ENCODE measurements at regions not wholly inside any gene's neighbourhood (a gene's known extent, or its start where the extent isn't known, plus 50 kb on each side); places are given as distances from the start of the nearest gene placed in this dataset.

DNA sequence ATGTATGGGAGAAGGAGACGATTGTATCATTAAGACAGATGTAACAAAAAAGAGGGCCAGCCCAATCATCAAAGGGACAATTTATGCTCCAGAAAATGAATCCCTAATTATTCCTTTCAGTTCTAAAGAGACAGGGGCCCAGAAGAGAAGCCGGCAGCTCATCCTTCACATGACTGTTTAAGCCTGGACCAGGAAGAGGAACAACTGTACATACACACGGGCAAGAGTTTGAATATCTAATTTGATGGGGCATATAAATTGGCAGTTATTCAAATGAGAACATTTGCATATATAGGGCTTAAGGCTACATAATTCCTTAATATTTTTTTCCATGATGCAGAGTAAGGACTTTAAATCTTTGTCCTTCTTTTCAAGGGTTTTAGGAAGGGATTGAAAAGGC, 232.3 kb downstream of the TLE3 start:
- Histone ChIP-seq H3K36me3 (ENCODE audit: control insufficient read depth in 3 of 3, insufficient read depth in 2 of 3, low read depth in 1 of 3, low read length in 3 of 3) (no peaks in the 10 kb centered on the region), H3K27me3 (ENCODE audit: control insufficient read depth in 3 of 3, insufficient read depth in 3 of 3, low read length in 3 of 3) (no peaks in the 10 kb centered on the region), H3K4me3 (ENCODE audit: low read depth in 1 of 3, low read length in 3 of 3) (no peak overlapping the region), H3K4me1 (ENCODE audit: control insufficient read depth in 3 of 3, insufficient read depth in 2 of 3, low read depth in 1 of 3, low read length in 2 of 3) (peaks cover 0 to 11% (median 0%) of the 10 kb centered on the region in 3 donors), H3K9me3 (ENCODE audit: control insufficient read depth in 2 of 2, insufficient read depth in 1 of 2, low read depth in 1 of 2, low read length in 1 of 2) (peaks cover 0 to 3% of the 10 kb centered on the region in 2 donors), H3K27ac (ENCODE audit: low read depth in 1 of 3, low read length in 2 of 3) (no peak overlapping the region)
- DNase-seq = no peak
- FAIRE-seq = no peak
- 85 to 90% (median 90%) methylated on average over 3 of the region's 3 CpGs for WGBS, 3 donors

DNA sequence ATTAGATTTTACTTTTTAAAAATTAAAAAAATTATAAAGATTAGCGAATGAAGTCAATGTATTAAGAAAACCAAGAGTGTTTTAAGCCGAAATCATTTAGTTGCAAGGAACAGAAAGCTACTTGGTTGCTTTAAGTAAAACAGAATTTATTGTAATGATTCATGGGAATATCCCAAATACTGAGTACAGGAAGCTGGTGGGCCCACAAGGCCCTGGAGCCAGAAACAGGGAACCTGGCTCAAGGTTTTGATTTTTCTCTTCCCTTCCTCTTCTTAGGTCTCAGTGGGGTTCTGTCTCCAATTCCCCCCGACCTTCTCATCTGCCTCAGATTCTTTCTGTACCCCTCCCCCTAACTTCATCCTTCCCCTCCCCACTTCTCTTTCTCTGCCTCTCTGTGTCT, 229.0 kb downstream of the TLE3 start:
- no peaks in the 10 kb centered on the region for H3K36me3 ChIP-seq (ENCODE audit: control insufficient read depth in 3 of 3, insufficient read depth in 2 of 3, low read depth in 1 of 3, low read length in 3 of 3)
- H3K27me3 ChIP-seq (ENCODE audit: control insufficient read depth in 3 of 3, insufficient read depth in 3 of 3, low read length in 3 of 3) = no peaks in the 10 kb centered on the region
- FAIRE-seq (no peak), DNase-seq (no peak)
- peaks cover 0 to 11% (median 0%) of the 10 kb centered on the region in 3 donors for H3K4me1 ChIP-seq (ENCODE audit: control insufficient read depth in 3 of 3, insufficient read depth in 2 of 3, low read depth in 1 of 3, low read length in 2 of 3)
- H3K27ac ChIP-seq (ENCODE audit: low read depth in 1 of 3, low read length in 2 of 3) = no peak overlapping the region
- H3K9me3 ChIP-seq (ENCODE audit: control insufficient read depth in 2 of 2, insufficient read depth in 1 of 2, low read depth in 1 of 2, low read length in 1 of 2) = peaks cover 0 to 10% of the 10 kb centered on the region in 2 donors
- no peak overlapping the region for H3K4me3 ChIP-seq (ENCODE audit: low read depth in 1 of 3, low read length in 3 of 3)
- WGBS, 3 donors = 72 to 87% (median 73%) methylated on average over 3 of the region's 3 CpGs

- H3K27ac ChIP-seq (ENCODE audit: low read depth in 1 of 3, low read length in 2 of 3) = no peak overlapping the region
- FAIRE-seq = no peak
- peaks cover 0 to 11% (median 0%) of the 10 kb centered on the region in 3 donors for H3K4me1 ChIP-seq (ENCODE audit: control insufficient read depth in 3 of 3, insufficient read depth in 2 of 3, low read depth in 1 of 3, low read length in 2 of 3)
- 13 to 29% (median 14%) methylated on average over 2 of the region's 2 CpGs for WGBS, 3 donors
- H3K9me3 ChIP-seq (ENCODE audit: control insufficient read depth in 2 of 2, insufficient read depth in 1 of 2, low read depth in 1 of 2, low read length in 1 of 2) = peaks cover 0 to 13% of the 10 kb centered on the region in 2 donors
- DNase-seq = peak; percentile 35 to 56
- no peak overlapping the region for H3K4me3 ChIP-seq (ENCODE audit: low read depth in 1 of 3, low read length in 3 of 3)
- H3K36me3 ChIP-seq (ENCODE audit: control insufficient read depth in 3 of 3, insufficient read depth in 2 of 3, low read depth in 1 of 3, low read length in 3 of 3) = no peaks in the 10 kb centered on the region
- H3K27me3 ChIP-seq (ENCODE audit: control insufficient read depth in 3 of 3, insufficient read depth in 3 of 3, low read length in 3 of 3) = no peaks in the 10 kb centered on the region
Measured at GRCh38 chr15:69869291-69869690, 228.4 kb downstream of the TLE3 start.

DNA sequence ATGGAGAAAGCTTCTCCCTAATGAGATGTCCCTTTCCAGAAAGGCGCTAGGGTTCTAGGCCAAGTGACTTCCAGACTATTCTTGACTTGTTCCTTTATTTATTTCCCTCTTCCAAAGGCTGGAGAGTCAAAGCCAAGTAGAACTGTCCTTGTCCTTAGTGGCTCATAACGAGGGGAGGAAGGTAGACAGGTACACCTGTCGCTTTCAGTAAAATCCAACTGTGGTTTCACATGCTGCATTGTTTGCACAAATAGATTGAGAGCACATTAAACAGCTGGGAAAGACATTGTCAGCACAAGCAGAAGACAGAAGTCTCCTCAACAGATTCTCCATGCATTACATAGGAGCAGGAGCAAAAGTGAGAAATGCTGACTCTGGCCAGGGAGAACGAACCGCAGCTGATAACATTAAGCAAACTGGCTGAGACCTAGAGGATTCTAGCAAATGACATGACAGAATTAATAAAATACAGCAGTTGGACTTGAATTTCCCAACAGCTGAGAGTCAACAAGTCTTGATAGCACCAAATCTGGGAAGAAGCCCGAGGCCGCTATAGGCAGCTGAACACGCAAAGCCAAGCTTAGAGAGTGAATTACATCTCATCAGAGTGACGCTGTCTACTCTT, 227.7 kb downstream of the TLE3 start:
- H3K4me3 ChIP-seq (ENCODE audit: low read depth in 1 of 3, low read length in 3 of 3) = no peak overlapping the region
- peaks cover 0 to 14% of the 10 kb centered on the region in 2 donors for H3K9me3 ChIP-seq (ENCODE audit: control insufficient read depth in 2 of 2, insufficient read depth in 1 of 2, low read depth in 1 of 2, low read length in 1 of 2)
- no peak for FAIRE-seq
- peaks cover 0 to 11% (median 0%) of the 10 kb centered on the region in 3 donors for H3K4me1 ChIP-seq (ENCODE audit: control insufficient read depth in 3 of 3, insufficient read depth in 2 of 3, low read depth in 1 of 3, low read length in 2 of 3)
- H3K36me3 ChIP-seq (ENCODE audit: control insufficient read depth in 3 of 3, insufficient read depth in 2 of 3, low read depth in 1 of 3, low read length in 3 of 3) = no peaks in the 10 kb centered on the region
- no peak overlapping the region for H3K27ac ChIP-seq (ENCODE audit: low read depth in 1 of 3, low read length in 2 of 3)
- WGBS, 3 donors = 68 to 75% (median 75%) methylated on average over 9 of the region's 9 CpGs
- peak in 1 of 2 donors; percentile 25 for DNase-seq
- H3K27me3 ChIP-seq (ENCODE audit: control insufficient read depth in 3 of 3, insufficient read depth in 3 of 3, low read length in 3 of 3) = no peaks in the 10 kb centered on the region

GRCh38 chr15:69871511-69872134, 226.1 kb downstream of the TLE3 start:
- FAIRE-seq (no peak), DNase-seq (no peak)
- H3K27ac ChIP-seq (ENCODE audit: low read depth in 1 of 3, low read length in 2 of 3) = no peak overlapping the region
- WGBS, 3 donors = 82 to 88% (median 88%) methylated on average over 7 of the region's 7 CpGs
- no peak overlapping the region for H3K4me3 ChIP-seq (ENCODE audit: low read depth in 1 of 3, low read length in 3 of 3)
- H3K27me3 ChIP-seq (ENCODE audit: control insufficient read depth in 3 of 3, insufficient read depth in 3 of 3, low read length in 3 of 3) = no peaks in the 10 kb centered on the region
- no peaks in the 10 kb centered on the region for H3K36me3 ChIP-seq (ENCODE audit: control insufficient read depth in 3 of 3, insufficient read depth in 2 of 3, low read depth in 1 of 3, low read length in 3 of 3)
- H3K9me3 ChIP-seq (ENCODE audit: control insufficient read depth in 2 of 2, insufficient read depth in 1 of 2, low read depth in 1 of 2, low read length in 1 of 2) = peaks cover 0 to 14% of the 10 kb centered on the region in 2 donors
- H3K4me1 ChIP-seq (ENCODE audit: control insufficient read depth in 3 of 3, insufficient read depth in 2 of 3, low read depth in 1 of 3, low read length in 2 of 3) = peaks cover 0 to 24% (median 0%) of the 10 kb centered on the region in 3 donors

DNA sequence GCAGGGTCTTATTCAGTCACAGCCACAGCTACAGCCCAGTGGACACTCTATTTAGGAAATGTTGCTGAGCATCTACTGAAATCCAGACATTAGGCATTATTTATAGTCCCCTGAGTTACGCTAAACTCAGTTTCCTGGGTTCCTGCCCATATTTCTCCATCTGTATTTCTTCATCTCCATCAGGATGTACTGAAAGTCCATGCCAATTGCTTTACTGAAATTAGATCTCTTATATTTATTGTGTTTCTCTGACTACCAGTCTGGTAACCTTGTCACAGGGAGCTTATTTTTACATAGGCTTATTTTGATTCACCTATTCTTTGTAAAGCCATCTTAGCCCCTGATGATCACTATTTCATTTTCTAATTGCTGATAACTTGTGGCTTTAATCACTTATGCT, 223.9 kb downstream of the TLE3 start:
- Histone ChIP-seq H3K4me1 (ENCODE audit: control insufficient read depth in 3 of 3, insufficient read depth in 2 of 3, low read depth in 1 of 3, low read length in 2 of 3) (peaks cover 0 to 27% (median 0%) of the 10 kb centered on the region in 3 donors), H3K9me3 (ENCODE audit: control insufficient read depth in 2 of 2, insufficient read depth in 1 of 2, low read depth in 1 of 2, low read length in 1 of 2) (peaks cover 0 to 11% of the 10 kb centered on the region in 2 donors), H3K27ac (ENCODE audit: low read depth in 1 of 3, low read length in 2 of 3) (no peak overlapping the region), H3K4me3 (ENCODE audit: low read depth in 1 of 3, low read length in 3 of 3) (no peak overlapping the region), H3K36me3 (ENCODE audit: control insufficient read depth in 3 of 3, insufficient read depth in 2 of 3, low read depth in 1 of 3, low read length in 3 of 3) (no peaks in the 10 kb centered on the region), H3K27me3 (ENCODE audit: control insufficient read depth in 3 of 3, insufficient read depth in 3 of 3, low read length in 3 of 3) (no peaks in the 10 kb centered on the region)
- WGBS, 3 donors = 79 to 96% (median 96%) methylated on average over 1 of the region's 1 CpG
- no peak for DNase-seq
- no peak for FAIRE-seq

DNA sequence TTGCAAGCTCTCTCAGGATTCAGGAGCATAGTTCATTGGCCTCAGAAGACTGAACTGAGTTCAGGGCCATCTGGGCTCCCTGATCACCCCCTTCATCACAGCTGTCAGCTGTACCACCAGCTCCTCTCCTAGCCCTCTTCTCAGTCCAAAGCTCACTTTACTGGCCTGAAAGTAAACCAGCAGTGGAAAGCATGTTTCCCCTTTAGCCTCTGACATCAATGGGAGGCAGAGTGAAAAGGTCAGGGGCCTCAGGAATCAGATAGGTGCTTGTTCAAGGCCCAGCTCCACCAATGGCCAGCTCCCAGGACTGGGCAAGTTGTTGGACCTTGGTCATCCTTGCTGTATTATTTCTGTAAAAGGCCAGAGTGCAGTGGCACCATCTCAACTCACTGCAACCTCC, 223.4 kb downstream of the TLE3 start:
- Histone ChIP-seq H3K27me3 (ENCODE audit: control insufficient read depth in 3 of 3, insufficient read depth in 3 of 3, low read length in 3 of 3) (no peaks in the 10 kb centered on the region), H3K4me3 (ENCODE audit: low read depth in 1 of 3, low read length in 3 of 3) (no peak overlapping the region), H3K4me1 (ENCODE audit: control insufficient read depth in 3 of 3, insufficient read depth in 2 of 3, low read depth in 1 of 3, low read length in 2 of 3) (peaks cover 0 to 24% (median 0%) of the 10 kb centered on the region in 3 donors), H3K9me3 (ENCODE audit: control insufficient read depth in 2 of 2, insufficient read depth in 1 of 2, low read depth in 1 of 2, low read length in 1 of 2) (peaks cover 0 to 11% of the 10 kb centered on the region in 2 donors), H3K36me3 (ENCODE audit: control insufficient read depth in 3 of 3, insufficient read depth in 2 of 3, low read depth in 1 of 3, low read length in 3 of 3) (no peaks in the 10 kb centered on the region), H3K27ac (ENCODE audit: low read depth in 1 of 3, low read length in 2 of 3) (no peak overlapping the region)
- no peak for DNase-seq
- no peak for FAIRE-seq

DNA sequence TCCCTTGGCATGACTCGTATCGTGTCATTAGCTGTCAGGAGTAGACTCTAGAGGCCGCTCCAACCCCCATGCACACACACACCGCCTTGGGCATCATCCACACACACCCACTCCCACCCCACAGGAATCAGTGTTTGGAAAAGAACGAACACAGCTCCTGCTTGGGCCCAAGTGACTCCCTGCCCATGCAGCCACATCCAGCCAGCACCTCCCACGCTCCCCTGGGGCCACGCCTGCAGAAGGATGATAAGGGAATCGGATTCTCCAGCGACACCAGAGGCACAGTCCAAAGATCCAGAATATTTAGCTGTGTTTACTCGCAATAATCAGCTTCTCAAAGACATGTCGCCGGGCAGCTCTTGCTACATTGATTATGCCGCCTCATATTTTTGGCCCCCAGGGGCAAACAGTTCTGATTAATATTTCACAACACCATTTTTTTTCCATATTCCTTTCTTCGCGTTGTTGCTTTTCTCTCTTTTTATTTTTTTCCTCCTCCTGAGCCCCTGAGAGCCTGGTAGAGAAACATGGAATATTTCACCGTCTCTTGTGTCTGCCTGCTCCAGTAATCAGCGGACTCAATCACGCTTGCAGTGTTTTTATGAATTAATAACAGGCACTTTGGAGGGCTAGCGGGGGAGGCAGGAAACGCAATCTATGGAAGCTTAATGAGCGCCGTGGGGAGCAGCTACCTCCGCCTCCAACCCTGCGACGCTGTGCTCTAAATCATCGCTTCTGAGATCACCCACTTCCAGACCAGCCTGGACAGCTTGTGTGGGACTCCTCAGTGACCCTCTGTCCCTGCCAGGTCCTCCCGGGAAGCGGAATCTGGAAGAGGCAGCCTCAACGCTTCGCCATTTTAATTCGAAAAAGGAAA, 221.4 kb downstream of the TLE3 start:
- DNase-seq = peak; percentile 66 to 71
- Histone ChIP-seq H3K27me3 (ENCODE audit: control insufficient read depth in 3 of 3, insufficient read depth in 3 of 3, low read length in 3 of 3) (peaks cover 0 to under 1% (median 0%) of the 10 kb centered on the region in 3 donors), H3K4me1 (ENCODE audit: control insufficient read depth in 3 of 3, insufficient read depth in 2 of 3, low read depth in 1 of 3, low read length in 2 of 3) (peaks cover 0 to 16% (median 0%) of the 10 kb centered on the region in 3 donors), H3K36me3 (ENCODE audit: control insufficient read depth in 3 of 3, insufficient read depth in 2 of 3, low read depth in 1 of 3, low read length in 3 of 3) (no peaks in the 10 kb centered on the region), H3K4me3 (ENCODE audit: low read depth in 1 of 3, low read length in 3 of 3) (no peak overlapping the region), H3K9me3 (ENCODE audit: control insufficient read depth in 2 of 2, insufficient read depth in 1 of 2, low read depth in 1 of 2, low read length in 1 of 2) (peaks cover 0 to 11% of the 10 kb centered on the region in 2 donors), H3K27ac (ENCODE audit: low read depth in 1 of 3, low read length in 2 of 3) (no peak overlapping the region)
- FAIRE-seq = no peak
- 33 to 62% (median 50%) methylated on average over 31 of the region's 31 CpGs for WGBS, 3 donors

Data from small intestine (tissue), 7 donors.